ENCODE measurements at regions not wholly inside any gene's neighbourhood (a gene's known extent, or its start where the extent isn't known, plus 50 kb on each side); places are given as distances from the start of the nearest gene placed in this dataset.

DNA sequence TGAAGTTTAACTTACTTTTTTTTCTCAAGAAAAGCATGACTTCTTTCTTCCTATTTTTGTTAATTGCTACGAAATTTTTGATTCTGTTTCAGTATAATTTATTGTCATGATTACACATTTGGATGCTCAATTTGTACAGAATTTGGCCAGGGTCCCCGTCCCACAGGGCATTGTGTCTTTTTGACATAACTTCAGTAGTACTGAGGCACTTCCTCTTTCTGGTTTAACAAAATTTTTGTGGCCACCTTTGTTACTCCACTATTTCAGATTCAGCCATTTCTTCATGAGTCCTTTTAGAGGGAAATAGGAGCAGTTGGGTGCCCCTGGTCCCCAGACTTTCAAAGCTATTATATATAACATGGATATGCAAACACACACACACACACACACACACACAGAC lies 1248.7 kb downstream of the PCDH7 start:
- TF ChIP-seq CTCF (IDR thresholded peaks at IDR 0.05) (no peak), POLR2AphosphoS5 (IDR thresholded peaks at IDR 0.05; ENCODE audit: low read depth, low read length) (no peak), TCF7L2 (IDR thresholded peaks at IDR 0.05; ENCODE audit: low read depth, low read length) (no peak)

Measured in Panc1 (cell line).